H1 (cell line): ENCODE measurements at regions not wholly inside any gene's neighbourhood (a gene's known extent, or its start where the extent isn't known, plus 50 kb on each side); places are given as distances from the start of the nearest gene placed in this dataset.
A peak's percentile ranks its signal among the peaks of the same experiment; 100 is the strongest.

Source experiments
- CBX8 ChIP-seq: fragments of 300-800, 300-1000 bp; sonication (generic); IDR thresholded peaks from 2 replicates; pipeline ENCODE4 v1.7.1; 2016; ENCODE audit warnings: low read depth, low read length, borderline replicate concordance
- CTCF ChIP-seq, 3 experiments: IDR thresholded peaks; 1 replicate in 2 of 3; 2 replicates in 1 of 3; pipeline versions ENCODE4 v1.5.1 to v1.6.1; 2011; ENCODE audit warnings: low read length in 3 of 3, mild to moderate bottlenecking in 3 of 3, inconsistent platforms in 2 of 3, low read depth in 1 of 3, moderate library complexity in 1 of 3; ENCODE audit not compliant: insufficient read depth in 1 of 3; ENCODE audit errors: control extremely low read depth in 1 of 3
- NANOG ChIP-seq: IDR thresholded peaks from 2 replicates; pipeline ENCODE4 v1.6.1; 2011; ENCODE audit warnings: low read length, low read depth, mild to moderate bottlenecking, inconsistent platforms; ENCODE audit not compliant: insufficient read depth, poor library complexity, severe bottlenecking
- POLR2A ChIP-seq, 2 experiments: IDR thresholded peaks; 1 replicate in 1 of 2; 2 replicates in 1 of 2; pipeline ENCODE4 v1.6.1; 2011; ENCODE audit warnings: low read depth in 2 of 2, low read length in 2 of 2, mild to moderate bottlenecking in 2 of 2; ENCODE audit errors: control extremely low read depth in 1 of 2
- RBBP5 ChIP-seq: IDR thresholded peaks from 2 replicates; pipeline ENCODE4 v1.7.1; 2012; ENCODE audit warnings: low read depth, mild to moderate bottlenecking, inconsistent platforms, low read length, moderate library complexity, borderline replicate concordance
- RFX5 ChIP-seq: IDR thresholded peaks from 2 replicates; pipeline ENCODE4 v1.6.1; 2011; ENCODE audit warnings: low read depth, low read length, improper control_type of control experiment, borderline replicate concordance
- SIN3A ChIP-seq, 2 experiments: IDR thresholded peaks in 1 of 2; conservative IDR thresholded peaks in 1 of 2; 2 replicates each; pipeline ENCODE4 v1.6.1; 2011 to 2012; ENCODE audit warnings: low read length in 2 of 2, improper control_type of control experiment in 1 of 2, low read depth in 1 of 2, mild to moderate bottlenecking in 1 of 2
- SP1 ChIP-seq: IDR thresholded peaks from 2 replicates; pipeline ENCODE4 v1.6.1; 2011; ENCODE audit warnings: low read depth, low read length
- SP4 ChIP-seq: IDR thresholded peaks from 2 replicates; pipeline ENCODE4 v1.6.1; 2012; ENCODE audit warnings: low read length, inconsistent platforms
- TAF7 ChIP-seq: optimal IDR thresholded peaks from 2 replicates; pipeline ENCODE3; 2011; ENCODE audit warnings: low read depth, mild to moderate bottlenecking, inconsistent platforms, low read length, moderate library complexity, borderline replicate concordance
- TBP ChIP-seq: IDR thresholded peaks from 2 replicates; pipeline ENCODE4 v1.6.1; 2011; ENCODE audit warnings: low read depth, low read length, improper control_type of control experiment

DNA sequence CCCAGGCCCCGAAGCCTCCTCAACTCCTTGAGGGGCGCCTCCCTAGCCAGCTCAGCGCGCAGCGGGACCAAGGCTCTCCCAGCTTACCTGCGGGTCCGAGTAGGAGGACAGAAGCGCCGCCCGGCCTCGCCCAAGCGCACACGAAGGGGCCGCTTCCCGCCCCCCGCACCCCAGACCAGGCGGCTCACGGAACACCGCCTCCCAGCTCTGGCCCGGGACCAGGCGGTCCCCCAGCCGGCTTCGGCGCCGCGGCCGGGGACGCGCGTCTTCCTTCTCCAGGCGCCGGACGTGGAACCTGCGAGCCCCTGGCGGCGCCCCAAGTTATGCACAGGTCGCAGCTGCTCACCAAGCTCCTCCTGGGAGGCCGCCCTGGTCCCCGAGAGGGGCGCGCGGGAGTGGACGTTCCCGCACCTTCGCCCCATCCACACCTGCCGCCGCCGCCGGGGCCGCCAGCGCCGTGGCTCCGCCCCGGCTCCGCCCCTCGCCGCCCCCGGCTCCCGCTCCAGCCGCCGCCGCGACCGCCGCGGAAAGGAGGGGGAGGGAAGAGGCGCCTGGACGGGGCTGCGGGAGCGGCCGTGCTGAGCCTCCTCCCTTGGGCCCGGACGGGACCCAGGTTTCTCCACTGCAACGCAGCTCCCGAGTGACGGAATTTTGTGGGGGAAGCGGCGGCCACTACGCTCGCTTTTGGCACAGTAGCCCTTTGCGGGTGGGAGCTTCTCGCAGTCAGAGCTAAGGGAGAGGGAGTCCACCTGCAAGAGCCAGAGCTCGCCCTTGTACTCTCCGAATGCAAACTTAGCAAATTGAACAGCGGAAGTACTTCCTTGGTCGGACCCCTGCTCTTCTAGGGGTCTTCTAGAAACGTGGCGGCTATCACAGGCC lies 77.5 kb upstream of the IFNE start (continued):
- TF ChIP-seq NANOG (no peak), TBP (peak; percentile 27; the same call in 1 of the 2 replicates), POLR2A (IDR thresholded peaks at IDR 0.05; ENCODE audit: control extremely low read depth in 1 of 2, low read depth in 2 of 2, low read length in 2 of 2) (peak in 1 of 2 experiments; percentile 31; a peak in 2 of 3 replicates), CBX8 (no peak), CTCF (IDR thresholded peaks at IDR 0.05; ENCODE audit: control extremely low read depth in 1 of 3, insufficient read depth in 1 of 3, low read depth in 1 of 3, low read length in 3 of 3) (peak in 2 of 3 experiments; percentile 18 to 21; a peak in 2 of 4 replicates), RBBP5 (peak; percentile 83; the same call in 1 of the 2 replicates), SIN3A (conservative IDR thresholded peaks at IDR 0.05 in 1 of 2, IDR thresholded peaks at IDR 0.05 in 1 of 2; ENCODE audit: low read depth in 1 of 2, low read length in 2 of 2) (no peak), RFX5 (no peak), SP1 (no peak), TAF7 (peak; percentile 25), SP4 (no peak)
